H9 (cell line): ENCODE measurements at regions not wholly inside any gene's neighbourhood (a gene's known extent, or its start where the extent isn't known, plus 50 kb on each side); places are given as distances from the start of the nearest gene placed in this dataset.

Experiments
- DNase-seq: peaks from one replicate; pipeline ENCODE4 v3.0.0-alpha.2; 2017
- H2AFZ ChIP-seq: one replicate; pipeline ENCODE4 v1.6.1; 2013; ENCODE audit warnings: mild to moderate bottlenecking, low read length, control low read depth, moderate library complexity
- H2AK5ac ChIP-seq: 2 replicates; pipeline ENCODE4 v1.6.1; 2013; ENCODE audit warnings: low read length, control low read depth, mixed read lengths; ENCODE audit not compliant: insufficient read length
- H2BK120ac ChIP-seq: one replicate; pipeline ENCODE4 v1.6.1; 2013; ENCODE audit warnings: low read depth, mild to moderate bottlenecking, low read length, control low read depth, inconsistent platforms; ENCODE audit not compliant: poor library complexity, severe bottlenecking
- H2BK12ac ChIP-seq: 2 replicates; pipeline ENCODE4 v1.6.1; 2013; ENCODE audit warnings: low read length, control low read depth, mixed read lengths, low read depth; ENCODE audit not compliant: insufficient read length
- H2BK15ac ChIP-seq: 2 replicates; pipeline ENCODE4 v1.6.1; 2013; ENCODE audit warnings: low read depth, low read length, control low read depth
- H2BK20ac ChIP-seq: one replicate; pipeline ENCODE4 v1.6.1; 2013; ENCODE audit warnings: low read depth, mild to moderate bottlenecking, low read length, control low read depth, inconsistent platforms; ENCODE audit not compliant: poor library complexity, severe bottlenecking
- H2BK5ac ChIP-seq: 2 replicates; pipeline ENCODE4 v1.6.1; 2013; ENCODE audit warnings: low read length, control low read depth, mixed read lengths; ENCODE audit not compliant: insufficient read length
- H3K14ac ChIP-seq: 2 replicates; pipeline ENCODE4 v1.6.1; 2013; ENCODE audit warnings: low read length, control low read depth; ENCODE audit not compliant: insufficient read depth
- H3K18ac ChIP-seq: 2 replicates; pipeline ENCODE4 v1.6.1; 2013; ENCODE audit warnings: low read depth, mild to moderate bottlenecking, mixed read lengths, low read length, control low read depth; ENCODE audit not compliant: insufficient read length
- H3K23ac ChIP-seq: 2 replicates; pipeline ENCODE4 v1.6.1; 2013; ENCODE audit warnings: low read length, control low read depth, mixed read lengths, low read depth; ENCODE audit not compliant: insufficient read length
- H3K23me2 ChIP-seq: 2 replicates; pipeline ENCODE4 v1.6.1; 2013; ENCODE audit warnings: low read depth, mild to moderate bottlenecking, mixed read lengths, low read length, control low read depth; ENCODE audit not compliant: insufficient read length, poor library complexity, severe bottlenecking
- H3K27ac ChIP-seq: 2 replicates; pipeline ENCODE4 v1.5.1; 2013; ENCODE audit warnings: low read length, control low read depth, mixed read lengths, low read depth; ENCODE audit not compliant: insufficient read length
- H3K27me3 ChIP-seq: 2 replicates; pipeline ENCODE4 v1.6.1; 2013; ENCODE audit warnings: low read length, control low read depth, inconsistent platforms; ENCODE audit not compliant: insufficient read depth
- H3K4ac ChIP-seq: 2 replicates; pipeline ENCODE4 v1.6.1; 2013; ENCODE audit warnings: low read depth, mild to moderate bottlenecking, control low read depth, inconsistent platforms, low read length, moderate library complexity
- H3K4me1 ChIP-seq: 2 replicates; pipeline ENCODE4 v1.6.1; 2013; ENCODE audit warnings: low read length, control low read depth, inconsistent platforms; ENCODE audit not compliant: insufficient read depth
- H3K4me2 ChIP-seq: 2 replicates; pipeline ENCODE4 v1.6.1; 2013; ENCODE audit warnings: low read length, control low read depth, mixed read lengths; ENCODE audit not compliant: insufficient read length, insufficient read depth
- H3K56ac ChIP-seq: 2 replicates; pipeline ENCODE4 v1.6.1; 2013; ENCODE audit warnings: low read depth, mild to moderate bottlenecking, mixed read lengths, low read length, control low read depth; ENCODE audit not compliant: insufficient read length
- H3K79me1 ChIP-seq: 2 replicates; pipeline ENCODE4 v1.6.1; 2013; ENCODE audit warnings: low read depth, mild to moderate bottlenecking, moderate library complexity, low read length, control low read depth, inconsistent platforms; ENCODE audit not compliant: insufficient read depth, poor library complexity, severe bottlenecking
- H3K79me2 ChIP-seq: 2 replicates; pipeline ENCODE4 v1.6.1; 2013; ENCODE audit warnings: low read length, control low read depth, inconsistent platforms; ENCODE audit not compliant: insufficient read depth
- H3K9ac ChIP-seq: 2 replicates; pipeline ENCODE4 v1.6.1; 2013; ENCODE audit warnings: low read length, control low read depth, mixed read lengths; ENCODE audit not compliant: insufficient read length; ENCODE audit errors: extremely low read depth
- H3K9me3 ChIP-seq: one replicate; pipeline ENCODE4 v1.6.1; 2013; ENCODE audit warnings: low read depth, low read length, inconsistent platforms; ENCODE audit not compliant: control insufficient read depth
- H3T11ph ChIP-seq: one replicate; pipeline ENCODE4 v1.6.1; 2013; ENCODE audit warnings: mild to moderate bottlenecking, low read length, control low read depth, inconsistent platforms
- H4K20me1 ChIP-seq: one replicate; pipeline ENCODE4 v1.6.1; 2013; ENCODE audit not compliant: control insufficient read depth, insufficient read length, insufficient read depth
- H4K5ac ChIP-seq: 2 replicates; pipeline ENCODE4 v1.6.1; 2013; ENCODE audit warnings: low read depth, mild to moderate bottlenecking, mixed read lengths, low read length, control low read depth; ENCODE audit not compliant: insufficient read length
- H4K8ac ChIP-seq: replicated peaks from 2 replicates; pipeline ENCODE4 v1.6.1; 2013; ENCODE audit warnings: low read length, control low read depth, mixed read lengths, low read depth; ENCODE audit not compliant: insufficient read length
- H4K91ac ChIP-seq: 2 replicates; pipeline ENCODE4 v1.6.1; 2013; ENCODE audit warnings: low read depth, mild to moderate bottlenecking, moderate library complexity, mixed read lengths, low read length, control low read depth; ENCODE audit not compliant: insufficient read length
- H3K27ac Mint-ChIP-seq, 3 experiments: 2 replicates in 2 of 3; 3 replicates in 1 of 3; pipeline ENCODE4 v1.8.0; 2020 to 2021; ENCODE audit warnings: mixed read lengths in 3 of 3, mild to moderate bottlenecking in 1 of 3, moderate library complexity in 1 of 3
- H3K27me3 Mint-ChIP-seq: 2 replicates; pipeline ENCODE4 v1.8.0; 2021; ENCODE audit warnings: low read depth, mild to moderate bottlenecking, moderate library complexity, mixed read lengths
- H3K36me3 Mint-ChIP-seq, 3 experiments: 2 replicates in 2 of 3; 3 replicates in 1 of 3; pipeline ENCODE4 v1.8.0; 2020 to 2021; ENCODE audit warnings: low read depth in 3 of 3, mixed read lengths in 3 of 3; ENCODE audit not compliant: insufficient read depth in 1 of 3
- H3K4me1 Mint-ChIP-seq, 2 experiments: 2 replicates each; pipeline ENCODE4 v1.8.0; 2020; ENCODE audit warnings: mixed read lengths in 2 of 2
- H3K4me3 Mint-ChIP-seq, 2 experiments: 2 replicates in 1 of 2; 3 replicates in 1 of 2; pipeline ENCODE4 v1.8.0; 2020 to 2021; ENCODE audit warnings: mild to moderate bottlenecking in 2 of 2, mixed read lengths in 2 of 2, moderate library complexity in 1 of 2
- H3K9me3 Mint-ChIP-seq, 2 experiments: 2 replicates in 1 of 2; 3 replicates in 1 of 2; pipeline ENCODE4 v1.8.0; 2020; ENCODE audit warnings: mild to moderate bottlenecking in 2 of 2, mixed read lengths in 2 of 2, moderate library complexity in 1 of 2
- CTCF ChIP-seq: fragments of 200-600 bp; sonication (generic); conservative IDR thresholded peaks from 3 replicates; pipeline ENCODE4 v1.8.0; 2021; ENCODE audit warnings: antibody characterized with exemption, mild to moderate bottlenecking
- WGBS: extraction: QIAGEN DNeasy Blood & Tissue Kit; methylation state at CpG from one replicate; pipeline ENCODE4 v1.1.7; 2013; ENCODE audit warnings: missing lambda C conversion rate, low lambda C conversion rate, mixed read lengths; ENCODE audit not compliant: insufficient read length; ENCODE audit errors: extremely low coverage; 5-methylcytosine and 5-hydroxymethylcytosine counted together

- no peak overlapping the region for H3K27ac ChIP-seq
- no peaks in the 10 kb centered on the region for H3K27me3 ChIP-seq
- peaks cover 8% of the 10 kb centered on the region for H3K27me3 Mint-ChIP-seq
- no peak overlapping the region for H2BK12ac ChIP-seq
- H3K4ac ChIP-seq, result no peak overlapping the region
- no peaks in the 10 kb centered on the region; a peak in 1 of 7 replicates for H3K36me3 Mint-ChIP-seq
- H4K91ac ChIP-seq, result no peak overlapping the region
- no peak overlapping the region for H2AK5ac ChIP-seq
- H4K20me1 ChIP-seq, result no peaks in the 10 kb centered on the region
- no peak overlapping the region for H2BK15ac ChIP-seq
- H4K8ac ChIP-seq, result no peak overlapping the region
- H3K14ac ChIP-seq, result no peak overlapping the region
- no peaks in the 10 kb centered on the region for H3K79me1 ChIP-seq
- no peak overlapping the region for H4K5ac ChIP-seq
- H3K4me2 ChIP-seq, result no peak overlapping the region
- no peak for TF ChIP-seq CTCF
- H3K56ac ChIP-seq, result no peak overlapping the region
- no peak overlapping the region for H3K4me3 Mint-ChIP-seq
- H3K4me1 Mint-ChIP-seq, result peaks cover 5 to 6% of the 10 kb centered on the region in 2 experiments
- H3T11ph ChIP-seq, result no peak overlapping the region
- peaks cover 2% of the 10 kb centered on the region; the same call in 1 of the 2 replicates for H3K4me1 ChIP-seq
- H3K79me2 ChIP-seq, result no peaks in the 10 kb centered on the region
- H2BK120ac ChIP-seq, result no peak overlapping the region
- no peak overlapping the region for H2BK5ac ChIP-seq
- no peak for DNase-seq
- no CpG with 5 or more reads among the region's 3 CpGs for WGBS
- no peaks in the 10 kb centered on the region for H3K9me3 ChIP-seq
- no peak overlapping the region for H3K9ac ChIP-seq
- H3K9me3 Mint-ChIP-seq, result no peaks in the 10 kb centered on the region
- no peak overlapping the region for H2AFZ ChIP-seq
- no peak overlapping the region for H2BK20ac ChIP-seq
- no peaks in the 10 kb centered on the region for H3K23me2 ChIP-seq
- no peak overlapping the region for H3K23ac ChIP-seq
- H3K27ac Mint-ChIP-seq, result no peak overlapping the region
- H3K18ac ChIP-seq, result no peak overlapping the region
These were observed 147.5 kb upstream of the SYNDIG1 start for GRCh38 chr20:24321973-24322372.
